Right lobe of liver (tissue), 6 donors: ENCODE measurements at regions not wholly inside any gene's neighbourhood (a gene's known extent, or its start where the extent isn't known, plus 50 kb on each side); places are given as distances from the start of the nearest gene placed in this dataset.

Experiments
- ATAC-seq, 4 donors: fragments of 200-7000 bp; cut with Tn5 transposase; one replicate each; pipeline ENCODE4 v1.9.1; 2020; ENCODE audit warnings: mild to moderate bottlenecking in 4 of 4, moderate library complexity in 4 of 4
- DNase-seq, 3 donors: peaks; one replicate each; pipeline ENCODE4 v3.0.0-alpha.2; 2020
- H3K27ac ChIP-seq, 3 donors: fragments of 200-600 bp; one replicate each; pipeline ENCODE4 v1.8.0; 2022
- H3K27me3 ChIP-seq, 2 donors: fragments of 200-600 bp; one replicate each; pipeline ENCODE4 v1.8.0; 2022
- H3K36me3 ChIP-seq, 4 donors: fragments of 200-600 bp; sonication (generic) in 1 of 4; one replicate each; pipeline versions ENCODE4 v1.5.1 to v1.8.0; 2017 to 2022; ENCODE audit warnings: control low read depth in 1 of 4
- H3K4me1 ChIP-seq, 4 donors: fragments of 200-600 bp; sonication (generic) in 1 of 4; one replicate each; pipeline versions ENCODE4 v1.5.1 to v1.8.0; 2017 to 2022; ENCODE audit warnings: control low read depth in 1 of 4
- H3K4me3 ChIP-seq, 3 donors: fragments of 200-600 bp; one replicate each; pipeline ENCODE4 v1.8.0; 2022
- H3K9me3 ChIP-seq, 4 donors: fragments of 200-600 bp; sonication (generic) in 1 of 4; one replicate each; pipeline versions ENCODE4 v1.5.1 to v1.8.0; 2017 to 2022; ENCODE audit warnings: control low read depth in 1 of 4
- CTCF ChIP-seq, 4 donors: fragments of 200-600 bp in 3 of 4; fragments of 450-650 bp in 1 of 4; IDR thresholded peaks; one replicate each; pipeline versions ENCODE4 v1.5.1 to v1.8.0; 2016 to 2022; ENCODE audit warnings: antibody characterized with exemption in 4 of 4, mild to moderate bottlenecking in 2 of 4
- POLR2A ChIP-seq: fragments of 450-650 bp; IDR thresholded peaks from one replicate; pipeline ENCODE4 v1.6.1; 2017; ENCODE audit warnings: antibody characterized with exemption, mild to moderate bottlenecking
- WGBS: methylation state at CpG from one replicate; pipeline ENCODE4 v1.1.6; 2018; ENCODE audit warnings: low coverage, low lambda C conversion rate; ENCODE audit not compliant: insufficient coverage; ENCODE audit errors: missing lambda C conversion rate; 5-methylcytosine and 5-hydroxymethylcytosine counted together
- intact Hi-C, 2 donors: fragments of 100-400 bp; cut with DNase I; formaldehyde crosslinking; loops; one replicate each; pipeline versions ENCODE4 v1.11.2 to v1.14.1; 2022
- donor health status: DM: no; HTN: yes; CAD: no.
- donor health status: DM: no; HTN: no; CAD: no.
- donor health status: DM: no; HTN: no; CAD: no.
- donor health status: DM: no; HTN: yes; CAD: no.
- donor health status: DM: no; HTN: yes; CAD: no.

GRCh38 chr5:112546946-112547592 is 128.0 kb upstream of the EPB41L4A start:
- DNase-seq: no peak
- H3K36me3 ChIP-seq: no peaks in the 10 kb centered on the region

GRCh38 chr5:112548246-112548881 is 129.3 kb upstream of the EPB41L4A start:
- ATAC-seq: peak in 2 of 4 donors; percentile 12 to 28

More at GRCh38 chr5:112546946-112547592, 128.0 kb upstream of the EPB41L4A start:
- ATAC-seq: no peak
- intact Hi-C loops: no loop called here
- no peak for TF ChIP-seq POLR2A
- no peak for TF ChIP-seq CTCF (IDR thresholded peaks at IDR 0.05)
- 69% methylated on average over 3 of the region's 4 CpGs for WGBS
- H3K4me3 ChIP-seq: no peak overlapping the region
- no peaks in the 10 kb centered on the region for H3K27me3 ChIP-seq
- no peaks in the 10 kb centered on the region for H3K9me3 ChIP-seq
- no peak overlapping the region for H3K27ac ChIP-seq
- H3K4me1 ChIP-seq: no peaks in the 10 kb centered on the region

DNA sequence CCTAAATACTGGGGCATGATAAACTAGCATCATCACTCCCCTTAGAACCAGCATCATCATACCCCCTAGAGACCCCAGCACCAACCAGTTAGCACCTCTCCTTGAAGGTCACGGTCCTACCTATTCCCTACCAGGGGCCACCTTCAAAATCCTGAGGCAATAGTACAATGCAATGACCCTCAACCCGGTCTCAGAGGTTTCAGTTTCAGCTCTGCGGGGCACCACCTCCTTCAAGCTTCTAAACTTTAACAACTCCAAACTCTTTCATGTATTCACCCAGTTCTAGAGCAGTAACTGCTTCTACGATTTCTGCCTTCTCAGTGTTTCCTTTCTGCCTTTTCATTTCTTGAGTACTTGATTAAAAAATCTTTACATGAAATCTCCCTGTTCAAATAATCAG is 130.1 kb upstream of the EPB41L4A start:
- 51% methylated on average over 4 of the region's 4 CpGs for WGBS
- Histone ChIP-seq H3K4me3 (no peak overlapping the region), H3K4me1 (no peaks in the 10 kb centered on the region), H3K36me3 (no peaks in the 10 kb centered on the region), H3K27ac (no peak overlapping the region), H3K9me3 (no peaks in the 10 kb centered on the region), H3K27me3 (no peaks in the 10 kb centered on the region)
- ATAC-seq (no peak), DNase-seq (no peak)
- intact Hi-C loops: no loop called here
- TF ChIP-seq CTCF (IDR thresholded peaks at IDR 0.05): no peak
- TF ChIP-seq POLR2A: no peak

More at GRCh38 chr5:112548246-112548881, 129.3 kb upstream of the EPB41L4A start:
- intact Hi-C loops: no loop called here
- H3K9me3 ChIP-seq: no peaks in the 10 kb centered on the region
- no peaks in the 10 kb centered on the region for H3K4me1 ChIP-seq
- no peak overlapping the region for H3K27ac ChIP-seq
- no peak overlapping the region for H3K4me3 ChIP-seq
- no peak for DNase-seq
- no peaks in the 10 kb centered on the region for H3K36me3 ChIP-seq
- WGBS: 44% methylated on average over 4 of the region's 4 CpGs
- no peaks in the 10 kb centered on the region for H3K27me3 ChIP-seq
- TF ChIP-seq CTCF (IDR thresholded peaks at IDR 0.05): no peak
- no peak for TF ChIP-seq POLR2A

DNA sequence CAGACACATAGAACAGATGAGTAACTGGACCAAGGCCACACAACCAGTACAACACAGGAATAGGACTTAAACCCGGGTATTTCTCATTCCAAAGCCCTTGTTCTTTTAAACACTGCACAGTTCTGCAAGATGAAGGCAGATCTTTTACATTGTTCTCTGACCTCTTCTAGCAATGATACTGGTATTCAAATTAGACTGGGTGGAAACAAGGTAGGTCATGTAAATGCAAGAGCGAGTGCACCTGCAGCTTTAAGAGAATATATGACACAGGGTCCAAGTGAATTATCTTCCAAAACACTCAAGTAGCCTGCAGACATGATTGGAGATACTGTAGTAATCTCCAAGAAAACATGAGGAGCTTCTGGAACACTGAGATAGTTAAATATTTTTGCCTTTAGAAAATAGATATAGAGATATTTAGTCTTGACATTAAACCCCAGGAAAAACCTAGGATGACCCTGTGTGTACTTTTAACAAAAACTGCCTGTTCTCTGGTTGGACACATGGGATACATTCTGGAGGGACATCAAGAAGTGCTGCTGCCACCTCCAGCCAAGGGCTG is 130.6 kb upstream of the EPB41L4A start:
- Histone ChIP-seq H3K36me3 (no peaks in the 10 kb centered on the region), H3K27ac (no peak overlapping the region), H3K9me3 (no peaks in the 10 kb centered on the region), H3K4me1 (no peaks in the 10 kb centered on the region), H3K4me3 (no peak overlapping the region), H3K27me3 (no peaks in the 10 kb centered on the region)
- TF ChIP-seq POLR2A (no peak), CTCF (IDR thresholded peaks at IDR 0.05) (no peak)
- WGBS: 43% methylated on average over 2 of the region's 2 CpGs
- DNase-seq (no peak), ATAC-seq (no peak)
- intact Hi-C loops: loop anchor here (5.0 kb wide), 2 partner anchors 208 to 213 kb away; no protein-coding TSS in a partner anchor
